GM12873 (cell line): ENCODE measurements at regions not wholly inside any gene's neighbourhood (a gene's known extent, or its start where the extent isn't known, plus 50 kb on each side); places are given as distances from the start of the nearest gene placed in this dataset.

ENCODE experiments used
- TF ChIP-seq, protein P1 (sequence below): IDR thresholded peaks from 2 replicates; pipeline ENCODE4 v1.5.1; 2012; ENCODE audit warnings: low read depth, mild to moderate bottlenecking, moderate library complexity, low read length, control low read depth; ENCODE audit not compliant: insufficient read depth; ENCODE audit errors: missing control alignments

DNA sequence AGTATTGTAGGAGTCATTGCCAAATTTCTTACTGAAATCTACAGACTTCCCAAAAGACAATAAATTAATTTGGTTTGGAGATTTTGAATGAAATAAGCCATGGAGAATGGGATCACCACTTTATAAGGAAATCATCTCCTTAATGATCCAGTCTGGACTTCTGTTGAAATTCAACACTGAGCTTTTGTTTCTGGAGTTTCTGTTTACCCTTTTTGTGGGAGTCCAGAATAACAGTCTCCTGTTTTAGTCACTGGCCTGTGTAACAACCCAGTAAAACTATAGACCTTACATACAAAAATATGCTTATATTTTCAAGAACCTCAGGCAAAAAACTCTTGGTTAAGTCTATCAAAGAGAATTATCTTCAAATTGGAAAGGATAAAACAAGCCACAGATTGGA, 321.7 kb upstream of the PLET1 start:
- TF ChIP-seq, protein P1, sequence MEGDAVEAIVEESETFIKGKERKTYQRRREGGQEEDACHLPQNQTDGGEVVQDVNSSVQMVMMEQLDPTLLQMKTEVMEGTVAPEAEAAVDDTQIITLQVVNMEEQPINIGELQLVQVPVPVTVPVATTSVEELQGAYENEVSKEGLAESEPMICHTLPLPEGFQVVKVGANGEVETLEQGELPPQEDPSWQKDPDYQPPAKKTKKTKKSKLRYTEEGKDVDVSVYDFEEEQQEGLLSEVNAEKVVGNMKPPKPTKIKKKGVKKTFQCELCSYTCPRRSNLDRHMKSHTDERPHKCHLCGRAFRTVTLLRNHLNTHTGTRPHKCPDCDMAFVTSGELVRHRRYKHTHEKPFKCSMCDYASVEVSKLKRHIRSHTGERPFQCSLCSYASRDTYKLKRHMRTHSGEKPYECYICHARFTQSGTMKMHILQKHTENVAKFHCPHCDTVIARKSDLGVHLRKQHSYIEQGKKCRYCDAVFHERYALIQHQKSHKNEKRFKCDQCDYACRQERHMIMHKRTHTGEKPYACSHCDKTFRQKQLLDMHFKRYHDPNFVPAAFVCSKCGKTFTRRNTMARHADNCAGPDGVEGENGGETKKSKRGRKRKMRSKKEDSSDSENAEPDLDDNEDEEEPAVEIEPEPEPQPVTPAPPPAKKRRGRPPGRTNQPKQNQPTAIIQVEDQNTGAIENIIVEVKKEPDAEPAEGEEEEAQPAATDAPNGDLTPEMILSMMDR, result no peak

GRCh38 chr11:112583261-112583893, 322.7 kb upstream of the PLET1 start:
- TF ChIP-seq, protein P1, result no peak

GRCh38 chr11:112584672-112585071, 324.0 kb upstream of the PLET1 start:
- TF ChIP-seq, protein P1, result peak; percentile 43

GRCh38 chr11:112587664-112588063, 327.0 kb upstream of the PLET1 start:
- TF ChIP-seq, protein P1, result no peak

DNA sequence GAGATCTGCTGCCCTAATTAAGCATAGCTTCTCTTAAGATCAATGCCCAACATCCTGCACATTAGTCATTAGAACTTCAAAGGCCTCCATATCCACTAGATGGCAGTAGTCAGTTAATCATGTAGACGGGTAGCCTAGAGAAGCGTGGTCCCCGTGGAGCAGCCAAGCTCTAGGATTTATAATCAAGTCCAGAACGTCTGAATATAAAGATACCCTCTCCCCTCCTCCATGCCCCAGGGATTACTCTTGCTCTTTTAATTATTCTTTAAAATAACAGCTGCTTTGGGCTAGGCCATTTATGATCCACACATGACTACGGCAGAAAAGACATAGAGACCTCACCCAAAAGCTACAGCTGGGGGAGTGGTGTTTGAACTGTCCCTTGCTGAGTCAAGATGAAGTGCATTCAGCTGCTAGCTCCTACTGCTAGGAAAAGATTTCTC, 327.6 kb upstream of the PLET1 start:
- TF ChIP-seq, protein P1, result peak; percentile 70

DNA sequence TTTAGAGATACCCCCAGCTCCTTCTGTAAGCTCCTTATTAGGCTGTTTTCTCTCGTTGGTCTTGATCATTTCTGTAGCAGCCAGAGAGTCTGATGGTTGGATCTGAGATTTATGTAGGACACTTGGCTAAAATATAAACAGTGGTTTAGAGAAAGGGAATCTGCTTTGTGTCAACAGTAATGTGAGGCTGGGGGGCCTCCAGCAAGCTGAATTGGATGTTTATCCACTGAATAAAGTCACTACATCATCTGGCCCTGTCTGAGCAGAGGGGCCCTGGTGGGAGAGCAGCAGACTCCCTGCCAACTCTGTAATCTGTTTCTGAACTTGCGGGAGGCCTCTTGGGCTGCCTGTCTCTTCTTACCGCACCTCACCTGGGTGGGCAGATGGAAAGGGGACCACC, 328.5 kb upstream of the PLET1 start:
- TF ChIP-seq, protein P1, result no peak

DNA sequence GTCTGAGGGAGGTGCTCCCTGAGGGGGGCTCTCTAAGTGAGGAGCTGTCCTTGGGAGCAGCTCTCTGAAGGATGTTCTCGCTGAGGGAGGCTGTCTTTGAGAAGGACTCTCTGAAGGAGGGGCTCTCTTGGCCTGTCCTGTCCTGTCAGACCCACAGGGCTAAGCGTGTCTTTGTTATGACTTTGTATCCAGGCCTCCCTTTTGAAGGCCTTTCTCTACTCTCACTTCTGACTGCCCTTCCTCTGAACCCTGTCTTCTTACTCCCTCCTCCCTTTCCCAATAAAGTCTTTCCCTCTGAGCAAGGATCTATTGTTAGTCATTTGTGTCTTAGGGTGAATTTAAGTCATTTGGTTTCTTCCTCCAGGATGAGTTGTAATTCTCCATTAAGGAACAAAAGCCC, 330.1 kb upstream of the PLET1 start:
- TF ChIP-seq, protein P1, result no peak
